ENCODE measurements at regions not wholly inside any gene's neighbourhood (a gene's known extent, or its start where the extent isn't known, plus 50 kb on each side); places are given as distances from the start of the nearest gene placed in this dataset.
A peak's percentile ranks its signal among the peaks of the same experiment; 100 is the strongest.
"Not testable (repeated sequence)": the region's sequence is repeated elsewhere in the genome, so short reads cannot be mapped to it uniquely, and the experiment has no call there.

DNA sequence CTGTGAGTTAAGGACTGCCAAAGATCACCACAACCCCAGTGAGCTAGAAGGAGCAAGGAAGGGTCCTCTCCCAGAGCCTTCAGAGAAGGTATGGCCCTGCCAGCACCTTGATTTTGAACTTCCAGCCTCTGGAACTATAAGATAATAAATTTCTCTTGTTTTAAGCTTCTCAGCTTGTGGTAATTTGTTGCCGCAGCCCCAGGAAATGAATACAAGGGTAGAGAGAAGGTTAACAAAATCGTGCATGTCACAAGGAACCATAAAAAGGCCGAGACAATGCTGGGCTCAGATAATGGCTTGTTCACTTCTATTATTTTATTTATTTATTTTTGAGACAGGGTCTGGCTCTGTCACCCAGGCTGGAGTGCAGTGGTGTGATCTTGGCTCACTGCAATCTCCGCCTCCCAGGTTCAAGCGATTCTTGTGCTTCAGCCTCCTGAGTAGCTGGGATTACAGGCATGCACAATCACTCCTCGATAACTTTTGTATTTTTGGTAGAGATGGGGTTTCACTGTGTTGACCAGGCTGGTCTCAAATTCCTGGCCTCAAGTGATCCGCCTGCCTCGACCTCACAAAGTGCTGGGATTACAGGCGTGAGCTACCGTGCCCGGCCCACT is 71.5 kb downstream of the WSB1 start:
- DNase-seq, result not testable (repeated sequence)

DNA sequence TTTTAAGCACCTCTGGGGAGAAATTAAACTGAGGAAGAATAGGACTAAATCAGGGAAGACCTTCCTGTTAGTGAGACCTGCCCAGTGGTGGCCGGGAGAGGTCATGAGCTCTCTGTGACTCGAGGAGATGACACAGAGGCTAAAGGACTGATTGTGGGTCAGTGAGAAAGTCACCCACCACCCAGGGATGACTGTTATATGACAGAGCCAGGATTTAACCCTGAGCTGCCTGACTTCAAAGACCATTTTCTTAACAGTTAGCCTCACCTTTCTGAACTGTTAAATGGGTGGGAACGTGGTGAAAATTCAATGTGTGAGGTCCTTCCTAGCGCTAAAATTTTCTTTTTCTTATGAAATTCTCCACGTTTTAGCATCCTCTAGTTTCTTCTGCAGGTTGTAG is 72.5 kb downstream of the WSB1 start:
- DNase-seq, result no peak

GRCh38 chr17:27367121-27367981 is 73.4 kb downstream of the WSB1 start:
- DNase-seq, result no peak

DNA sequence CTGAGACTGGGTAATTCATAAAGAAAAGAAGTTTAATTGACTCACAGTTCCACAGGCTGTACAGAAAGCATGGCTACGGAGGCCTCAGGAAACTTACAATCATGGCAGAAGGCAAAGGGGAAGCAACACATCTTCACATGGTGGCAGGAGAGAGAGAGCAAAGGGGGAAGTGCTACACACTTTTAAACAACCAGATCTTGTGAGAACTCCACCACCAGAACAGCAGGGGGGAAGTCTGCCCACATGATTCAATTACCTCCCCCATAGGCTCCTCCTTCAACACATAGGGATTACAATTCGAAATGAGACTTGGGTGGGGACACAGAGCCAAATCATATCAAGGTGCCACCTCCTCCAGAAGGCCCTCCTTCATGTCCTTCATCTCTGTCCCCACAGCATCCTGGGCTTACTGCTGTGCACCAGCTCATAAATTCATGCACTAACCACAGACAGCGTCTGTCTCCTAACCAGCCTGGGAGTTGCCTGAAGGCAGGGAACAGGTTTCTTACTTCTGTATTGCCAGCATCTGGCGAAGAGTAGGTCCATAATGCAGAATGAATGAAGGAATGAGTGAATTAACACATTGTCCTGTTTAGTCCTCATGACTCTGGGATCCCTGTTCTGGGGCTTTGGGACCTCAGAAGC is 74.4 kb downstream of the WSB1 start:
- no peak for DNase-seq

GRCh38 chr17:27368980-27369379 is 75.1 kb downstream of the WSB1 start:
- DNase-seq, result no peak

- DNase-seq, result no peak
These were observed 76.9 kb downstream of the WSB1 start for GRCh38 chr17:27370776-27371175.

- DNase-seq, result not testable (repeated sequence)
These were observed 79.8 kb downstream of the WSB1 start for GRCh38 chr17:27373695-27374094.

DNA sequence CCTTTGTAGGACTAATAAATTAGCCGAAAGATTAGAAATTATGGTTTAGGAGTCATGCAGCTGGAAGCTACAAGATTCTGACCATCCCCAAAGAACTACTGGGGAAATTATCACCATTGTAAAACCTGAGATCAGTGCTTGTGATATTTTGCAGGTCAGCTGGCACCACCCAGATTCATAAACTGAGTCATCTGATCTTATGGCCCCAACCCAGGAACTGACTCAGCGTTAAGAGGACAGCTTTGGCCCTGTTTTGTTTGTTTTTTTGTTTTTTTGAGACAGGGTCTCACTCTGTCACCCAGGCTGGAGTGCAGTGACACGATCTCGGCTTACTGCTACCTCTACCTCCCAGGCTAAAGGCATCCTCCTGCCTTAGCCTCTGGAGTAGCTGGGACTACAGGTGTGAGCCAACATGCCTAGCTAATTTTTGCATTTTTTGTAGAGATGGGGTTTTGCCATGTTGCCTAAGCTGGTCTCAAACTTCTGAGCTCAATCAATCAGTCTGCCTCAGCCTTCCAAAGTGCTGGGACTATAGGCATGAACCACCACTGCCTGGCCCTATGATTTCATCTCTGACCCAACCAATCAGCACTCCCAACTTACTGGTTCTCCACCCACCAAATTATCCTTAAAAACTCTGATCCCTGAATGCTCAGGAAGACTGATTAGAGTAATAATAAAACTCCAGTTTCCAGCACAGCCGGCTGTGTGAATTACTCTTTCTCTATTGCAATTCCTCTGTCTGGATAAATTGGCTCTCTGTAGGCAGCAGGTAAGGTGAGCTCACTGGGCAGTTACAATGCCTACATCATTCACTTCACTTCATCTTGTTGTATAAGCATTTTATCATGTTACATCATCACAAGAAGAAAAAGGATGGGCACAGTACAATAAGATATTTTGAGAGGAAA is 79.4 kb upstream of the KSR1 start:
- DNase-seq, result no peak

- DNase-seq, result no peak
These were observed 77.6 kb upstream of the KSR1 start for GRCh38 chr17:27378482-27379175.

- peak; percentile 63 for DNase-seq
These were observed 76.2 kb upstream of the KSR1 start for GRCh38 chr17:27379888-27380533.

GRCh38 chr17:27380551-27380950 is 75.7 kb upstream of the KSR1 start:
- no peak for DNase-seq

GRCh38 chr17:27381007-27381501 is 75.2 kb upstream of the KSR1 start:
- DNase-seq, result no peak

DNA sequence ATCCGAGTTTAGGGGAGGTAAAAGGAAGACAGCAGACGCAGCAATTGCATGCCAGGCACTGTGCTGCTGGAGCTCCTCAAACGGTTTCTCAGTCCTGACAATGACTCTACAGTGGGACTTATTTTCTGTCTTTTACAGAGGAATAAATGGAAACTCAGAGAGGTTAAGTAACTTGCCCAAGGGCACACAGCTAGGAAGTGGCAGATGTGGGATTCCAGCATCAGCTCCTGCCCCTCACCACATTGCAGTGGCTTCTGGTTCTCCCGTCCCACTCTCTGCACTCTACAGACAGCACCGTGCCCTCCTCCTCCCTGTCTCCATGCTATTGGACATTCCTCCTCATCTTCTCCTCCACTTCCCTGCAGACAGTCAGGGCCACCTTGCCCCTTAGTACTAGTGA is 74.2 kb upstream of the KSR1 start:
- DNase-seq, result no peak

- DNase-seq, result no peak
These were observed 72.0 kb upstream of the KSR1 start for GRCh38 chr17:27384261-27384701.

DNA sequence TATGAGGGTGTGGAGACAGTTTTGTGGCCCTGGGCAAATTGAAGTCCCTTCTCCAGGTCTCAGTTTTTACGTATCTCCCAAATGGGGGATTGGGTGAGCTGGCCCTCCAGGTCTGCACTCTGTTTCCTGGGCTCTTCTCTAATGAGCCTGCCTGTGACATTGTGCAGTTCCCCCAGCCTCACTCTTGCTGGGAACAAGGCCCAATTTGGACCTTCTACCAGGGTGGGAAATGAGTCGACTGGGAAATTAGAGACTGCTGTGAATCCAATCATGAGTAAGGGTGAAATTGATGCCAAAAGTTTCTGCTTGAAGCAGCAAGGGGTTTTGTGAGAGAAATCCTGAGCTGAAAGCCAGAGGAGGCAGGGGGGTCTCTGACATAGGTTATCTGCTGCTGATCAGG is 71.5 kb upstream of the KSR1 start:
- DNase-seq, result no peak

- DNase-seq, result no peak
These were observed 70.6 kb upstream of the KSR1 start for GRCh38 chr17:27385626-27386025.

- no peak for DNase-seq
These were observed 69.8 kb upstream of the KSR1 start for GRCh38 chr17:27386206-27387075.

- DNase-seq, result no peak
These were observed 66.6 kb upstream of the KSR1 start for GRCh38 chr17:27389542-27390140.

DNA sequence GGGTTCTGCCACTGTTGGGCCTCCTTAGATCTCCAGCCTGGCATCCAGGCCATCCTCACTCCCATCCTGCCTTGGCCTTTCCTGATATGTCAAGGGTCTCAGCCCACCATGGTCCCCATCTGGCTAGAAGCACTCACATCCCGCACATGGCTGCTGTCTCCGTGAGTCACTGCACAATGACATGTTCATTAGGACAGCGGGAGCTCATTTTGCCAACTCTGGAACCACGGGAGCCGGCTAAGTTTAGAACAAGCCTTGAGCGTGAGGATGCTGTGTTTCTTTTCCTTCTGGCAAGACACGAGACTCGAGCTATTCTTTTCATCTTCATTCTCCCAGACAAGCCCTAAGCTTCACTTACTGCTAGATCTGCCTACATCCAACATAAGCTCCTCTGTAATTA is 65.7 kb upstream of the KSR1 start:
- DNase-seq, result no peak

GRCh38 chr17:27391427-27391826 is 64.8 kb upstream of the KSR1 start:
- DNase-seq, result no peak
